GM12892 (cell line): ENCODE measurements at regions not wholly inside any gene's neighbourhood (a gene's known extent, or its start where the extent isn't known, plus 50 kb on each side); places are given as distances from the start of the nearest gene placed in this dataset.

Experiments
- POLR2A ChIP-seq: IDR thresholded peaks from 2 replicates; pipeline ENCODE4 v1.6.1; 2011; ENCODE audit warnings: low read depth, low read length, control low read depth
- POLR2AphosphoS5 ChIP-seq: IDR thresholded peaks from 2 replicates; pipeline ENCODE4 v1.6.1; 2011; ENCODE audit warnings: low read depth, low read length, control low read depth

- TF ChIP-seq POLR2A (no peak), POLR2AphosphoS5 (no peak)
Measured at GRCh38 chr3:46119253-46119652, 88.9 kb downstream of the CCR1 start.
